Mucosa of rectum (tissue), 2 donors: ENCODE measurements at regions not wholly inside any gene's neighbourhood (a gene's known extent, or its start where the extent isn't known, plus 50 kb on each side); places are given as distances from the start of the nearest gene placed in this dataset.
"Not testable (repeated sequence)": the region's sequence is repeated elsewhere in the genome, so short reads cannot be mapped to it uniquely, and the experiment has no call there.

Source experiments
- H3K27ac ChIP-seq, 2 donors: one replicate each; pipeline ENCODE4 v1.7.0; 2013; ENCODE audit warnings: inconsistent platforms in 2 of 2, low read depth in 2 of 2, low read length in 2 of 2
- H3K27me3 ChIP-seq, 2 donors: one replicate each; pipeline ENCODE4 v1.7.0; 2013; ENCODE audit warnings: low read length in 2 of 2; ENCODE audit not compliant: control insufficient read depth in 2 of 2, insufficient read depth in 2 of 2
- H3K36me3 ChIP-seq, 2 donors: one replicate each; pipeline ENCODE4 v1.7.0; 2013; ENCODE audit warnings: low read length in 2 of 2; ENCODE audit not compliant: control insufficient read depth in 2 of 2, insufficient read depth in 2 of 2
- H3K4me1 ChIP-seq, 2 donors: one replicate each; pipeline ENCODE4 v1.7.0; 2013; ENCODE audit warnings: low read length in 2 of 2, mild to moderate bottlenecking in 1 of 2; ENCODE audit not compliant: control insufficient read depth in 2 of 2, insufficient read depth in 2 of 2
- H3K4me3 ChIP-seq, 2 donors: one replicate each; pipeline ENCODE4 v1.7.0; 2013; ENCODE audit warnings: low read length in 2 of 2
- H3K9ac ChIP-seq, 2 donors: one replicate each; pipeline ENCODE4 v1.7.0; 2013; ENCODE audit warnings: low read length in 2 of 2, low read depth in 1 of 2, mild to moderate bottlenecking in 1 of 2
- H3K9me3 ChIP-seq, 2 donors: one replicate each; pipeline ENCODE4 v1.7.0; 2013; ENCODE audit warnings: low read length in 2 of 2; ENCODE audit not compliant: control insufficient read depth in 2 of 2
- donor health status: healthy.
- donor health status: Normal muscosa, but diverticular disease.

- Histone ChIP-seq H3K27me3 (peaks cover 0 to 2% of the 10 kb centered on the region in 2 donors), H3K9me3 (no peaks in the 10 kb centered on the region), H3K4me3 (no peak overlapping the region), H3K9ac (no peak overlapping the region), H3K36me3 (no peaks in the 10 kb centered on the region), H3K27ac (no peak overlapping the region), H3K4me1 (no peaks in the 10 kb centered on the region)
Measured at GRCh38 chrX:77118686-77119085, 328.5 kb upstream of the FGF16 start.

GRCh38 chrX:77119706-77120105 is 327.5 kb upstream of the FGF16 start:
- Histone ChIP-seq H3K27ac (no peak overlapping the region), H3K9me3 (no peaks in the 10 kb centered on the region)

GRCh38 chrX:77123917-77124316 is 323.3 kb upstream of the FGF16 start:
- H3K4me1 ChIP-seq, H3K27me3 ChIP-seq, H3K4me3 ChIP-seq, H3K9me3 ChIP-seq, H3K27ac ChIP-seq, H3K9ac ChIP-seq, H3K36me3 ChIP-seq: not testable (repeated sequence)

More at GRCh38 chrX:77119706-77120105, 327.5 kb upstream of the FGF16 start:
- no peaks in the 10 kb centered on the region for H3K4me1 ChIP-seq
- H3K4me3 ChIP-seq, result no peak overlapping the region
- H3K9ac ChIP-seq, result no peak overlapping the region
- H3K27me3 ChIP-seq, result peaks cover 0 to 2% of the 10 kb centered on the region in 2 donors
- no peaks in the 10 kb centered on the region for H3K36me3 ChIP-seq

- H3K4me3 ChIP-seq, H3K9ac ChIP-seq, H3K4me1 ChIP-seq, H3K36me3 ChIP-seq, H3K9me3 ChIP-seq, H3K27me3 ChIP-seq, H3K27ac ChIP-seq: not testable (repeated sequence)
Measured at GRCh38 chrX:77127571-77127970, 319.6 kb upstream of the FGF16 start.

- Histone ChIP-seq H3K27me3 (peaks cover 0 to 2% of the 10 kb centered on the region in 2 donors), H3K9me3 (peaks cover 0 to 3% of the 10 kb centered on the region in 2 donors), H3K4me3 (no peak overlapping the region), H3K36me3 (no peaks in the 10 kb centered on the region), H3K9ac (no peak overlapping the region), H3K4me1 (no peaks in the 10 kb centered on the region), H3K27ac (no peak overlapping the region)
Measured at GRCh38 chrX:77143907-77144306, 303.3 kb upstream of the FGF16 start.

GRCh38 chrX:77160301-77160700 is 286.9 kb upstream of the FGF16 start:
- H3K27ac ChIP-seq, result no peak overlapping the region
- H3K9ac ChIP-seq, result no peak overlapping the region
- H3K9me3 ChIP-seq, result peaks cover 0 to 3% of the 10 kb centered on the region in 2 donors
- H3K27me3 ChIP-seq, result no peaks in the 10 kb centered on the region
- no peak overlapping the region for H3K4me3 ChIP-seq
- H3K4me1 ChIP-seq, result no peaks in the 10 kb centered on the region
- H3K36me3 ChIP-seq, result no peaks in the 10 kb centered on the region

GRCh38 chrX:77162777-77163176 is 284.4 kb upstream of the FGF16 start:
- Histone ChIP-seq H3K4me1 (no peaks in the 10 kb centered on the region), H3K4me3 (no peak overlapping the region), H3K27ac (no peak overlapping the region), H3K9me3 (peaks cover 0 to 3% of the 10 kb centered on the region in 2 donors), H3K36me3 (no peaks in the 10 kb centered on the region), H3K27me3 (no peaks in the 10 kb centered on the region), H3K9ac (no peak overlapping the region)

GRCh38 chrX:77167993-77168392 is 279.2 kb upstream of the FGF16 start:
- Histone ChIP-seq H3K27me3 (no peaks in the 10 kb centered on the region), H3K4me1 (no peaks in the 10 kb centered on the region), H3K9ac (no peak overlapping the region), H3K4me3 (no peak overlapping the region), H3K9me3 (no peaks in the 10 kb centered on the region), H3K27ac (no peak overlapping the region), H3K36me3 (no peaks in the 10 kb centered on the region)

GRCh38 chrX:77174680-77175519 is 272.3 kb upstream of the FGF16 start:
- H3K4me3 ChIP-seq, result no peak overlapping the region
- H3K27ac ChIP-seq, result no peak overlapping the region
- no peaks in the 10 kb centered on the region for H3K36me3 ChIP-seq
- no peak overlapping the region for H3K9ac ChIP-seq
- H3K4me1 ChIP-seq, result no peaks in the 10 kb centered on the region
- H3K9me3 ChIP-seq, result no peaks in the 10 kb centered on the region
- no peaks in the 10 kb centered on the region for H3K27me3 ChIP-seq

GRCh38 chrX:77200663-77201062 is 246.5 kb upstream of the FGF16 start:
- H3K9me3 ChIP-seq, result no peaks in the 10 kb centered on the region
- H3K36me3 ChIP-seq, result no peaks in the 10 kb centered on the region
- H3K4me3 ChIP-seq, result no peak overlapping the region
- no peaks in the 10 kb centered on the region for H3K4me1 ChIP-seq
- H3K9ac ChIP-seq, result no peak overlapping the region
- no peaks in the 10 kb centered on the region for H3K27me3 ChIP-seq
- H3K27ac ChIP-seq, result no peak overlapping the region
